ENCODE measurements at regions not wholly inside any gene's neighbourhood (a gene's known extent, or its start where the extent isn't known, plus 50 kb on each side); places are given as distances from the start of the nearest gene placed in this dataset.

- no peak for TF ChIP-seq POLR2A (IDR thresholded peaks at IDR 0.05)
- no peak for TF ChIP-seq CTCF (IDR thresholded peaks at IDR 0.05)
- TF ChIP-seq POLR2AphosphoS5 (IDR thresholded peaks at IDR 0.05) = no peak
Observed at GRCh38 chr12:73632191-73632590, 905.4 kb upstream of the ATXN7L3B start.

Measured in breast epithelium (tissue), 3 donors.